Ascending aorta (tissue), 2 donors: ENCODE measurements at regions not wholly inside any gene's neighbourhood (a gene's known extent, or its start where the extent isn't known, plus 50 kb on each side); places are given as distances from the start of the nearest gene placed in this dataset.
"Not testable (repeated sequence)": the region's sequence is repeated elsewhere in the genome, so short reads cannot be mapped to it uniquely, and the experiment has no call there.

Experiments
- DNase-seq, 2 donors: peaks; one replicate each; pipeline ENCODE4 v3.0.0-alpha.2; 2019; ENCODE audit warnings: low spot score in 2 of 2
- H3K27ac ChIP-seq, 2 donors: fragments of 200-600 bp; sonication (generic); one replicate each; pipeline ENCODE4 v1.5.1; 2016 to 2017; ENCODE audit warnings: mild to moderate bottlenecking in 1 of 2
- H3K27me3 ChIP-seq: fragments of 200-600 bp; sonication (generic); one replicate; pipeline ENCODE4 v1.5.1; 2017
- H3K36me3 ChIP-seq, 2 donors: fragments of 200-600 bp; sonication (generic); one replicate each; pipeline ENCODE4 v1.5.1; 2016
- H3K4me1 ChIP-seq, 2 donors: fragments of 200-600 bp; sonication (generic); one replicate each; pipeline ENCODE4 v1.5.1; 2016 to 2017; ENCODE audit warnings: mild to moderate bottlenecking in 1 of 2
- H3K4me3 ChIP-seq, 2 donors: fragments of 200-600 bp; sonication (generic); one replicate each; pipeline ENCODE4 v1.5.1; 2016 to 2017; ENCODE audit warnings: mild to moderate bottlenecking in 1 of 2
- H3K9me3 ChIP-seq, 2 donors: fragments of 200-600 bp; sonication (generic); one replicate each; pipeline ENCODE4 v1.5.1; 2016
- intact Hi-C: fragments of 100-400 bp; cut with DNase I; formaldehyde crosslinking; loops from one replicate; pipeline ENCODE4 v1.15.1; 2023
- TF ChIP-seq, protein P1 (sequence below), 3 experiments: fragments of 200-600 bp in 2 of 3; fragments of 450-650 bp in 1 of 3; sonication (generic) in 2 of 3; IDR thresholded peaks; one replicate each; pipeline ENCODE4 v1.5.1; 2016 to 2019; ENCODE audit warnings: antibody characterized with exemption in 3 of 3, mild to moderate bottlenecking in 1 of 3, moderate library complexity in 1 of 3

DNA sequence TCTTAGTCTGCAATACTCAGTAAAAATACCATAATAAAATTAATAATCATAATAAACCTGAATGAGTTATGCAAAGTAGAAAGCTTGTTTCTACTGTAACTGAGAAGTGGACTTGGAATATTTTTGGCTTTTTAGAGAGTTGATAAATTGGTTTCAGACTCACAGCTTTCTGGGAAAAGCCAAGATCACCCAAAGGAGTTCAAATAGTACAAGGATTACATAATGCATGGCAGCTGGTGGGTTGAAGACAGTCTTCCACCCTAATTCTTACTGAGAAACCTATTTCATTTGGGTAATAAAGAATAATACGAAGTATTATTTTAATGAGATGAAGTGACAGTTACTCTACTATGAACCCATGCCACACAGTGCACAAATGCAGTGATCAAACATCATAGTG is 139.4 kb upstream of the KLF12 start:
- H3K4me3 ChIP-seq, result no peak overlapping the region
- H3K27me3 ChIP-seq, result no peaks in the 10 kb centered on the region
- H3K27ac ChIP-seq, result no peak overlapping the region
- intact Hi-C loops, result no loop called here
- H3K4me1 ChIP-seq, result peaks cover 0 to 3% of the 10 kb centered on the region in 2 donors
- H3K36me3 ChIP-seq, result no peaks in the 10 kb centered on the region
- peaks cover 0 to 7% of the 10 kb centered on the region in 2 donors for H3K9me3 ChIP-seq
- DNase-seq, result no peak
- TF ChIP-seq, protein P1, sequence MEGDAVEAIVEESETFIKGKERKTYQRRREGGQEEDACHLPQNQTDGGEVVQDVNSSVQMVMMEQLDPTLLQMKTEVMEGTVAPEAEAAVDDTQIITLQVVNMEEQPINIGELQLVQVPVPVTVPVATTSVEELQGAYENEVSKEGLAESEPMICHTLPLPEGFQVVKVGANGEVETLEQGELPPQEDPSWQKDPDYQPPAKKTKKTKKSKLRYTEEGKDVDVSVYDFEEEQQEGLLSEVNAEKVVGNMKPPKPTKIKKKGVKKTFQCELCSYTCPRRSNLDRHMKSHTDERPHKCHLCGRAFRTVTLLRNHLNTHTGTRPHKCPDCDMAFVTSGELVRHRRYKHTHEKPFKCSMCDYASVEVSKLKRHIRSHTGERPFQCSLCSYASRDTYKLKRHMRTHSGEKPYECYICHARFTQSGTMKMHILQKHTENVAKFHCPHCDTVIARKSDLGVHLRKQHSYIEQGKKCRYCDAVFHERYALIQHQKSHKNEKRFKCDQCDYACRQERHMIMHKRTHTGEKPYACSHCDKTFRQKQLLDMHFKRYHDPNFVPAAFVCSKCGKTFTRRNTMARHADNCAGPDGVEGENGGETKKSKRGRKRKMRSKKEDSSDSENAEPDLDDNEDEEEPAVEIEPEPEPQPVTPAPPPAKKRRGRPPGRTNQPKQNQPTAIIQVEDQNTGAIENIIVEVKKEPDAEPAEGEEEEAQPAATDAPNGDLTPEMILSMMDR (IDR thresholded peaks at IDR 0.05), result no peak

GRCh38 chr13:74272826-74273225 is 138.6 kb upstream of the KLF12 start:
- Histone ChIP-seq H3K9me3 (peaks cover 0 to 7% of the 10 kb centered on the region in 2 donors), H3K36me3 (no peaks in the 10 kb centered on the region), H3K4me1 (peaks cover 0 to 3% of the 10 kb centered on the region in 2 donors), H3K4me3 (no peak overlapping the region), H3K27ac (no peak overlapping the region), H3K27me3 (no peaks in the 10 kb centered on the region)
- DNase-seq, result no peak
- TF ChIP-seq, protein P1 (IDR thresholded peaks at IDR 0.05), result no peak
- intact Hi-C loops, result no loop called here

GRCh38 chr13:74270018-74270417 is 135.8 kb upstream of the KLF12 start:
- Histone ChIP-seq H3K27ac (no peak overlapping the region), H3K4me3 (no peak overlapping the region), H3K27me3 (no peaks in the 10 kb centered on the region), H3K36me3 (no peaks in the 10 kb centered on the region), H3K4me1 (peaks cover 0 to 3% of the 10 kb centered on the region in 2 donors), H3K9me3 (peaks cover 0 to 11% of the 10 kb centered on the region in 2 donors)
- TF ChIP-seq, protein P1 (IDR thresholded peaks at IDR 0.05), result no peak
- intact Hi-C loops, result no loop called here
- no peak for DNase-seq

- H3K4me1 ChIP-seq, result no peaks in the 10 kb centered on the region
- H3K27me3 ChIP-seq, result no peaks in the 10 kb centered on the region
- TF ChIP-seq, protein P1 (IDR thresholded peaks at IDR 0.05), result no peak
- no peak for DNase-seq
- H3K4me3 ChIP-seq, result no peak overlapping the region
- no peaks in the 10 kb centered on the region for H3K36me3 ChIP-seq
- no peak overlapping the region for H3K27ac ChIP-seq
- intact Hi-C loops, result no loop called here
- H3K9me3 ChIP-seq, result peaks cover 0 to 21% of the 10 kb centered on the region in 2 donors
These were observed 132.7 kb upstream of the KLF12 start for GRCh38 chr13:74266861-74267260.

DNA sequence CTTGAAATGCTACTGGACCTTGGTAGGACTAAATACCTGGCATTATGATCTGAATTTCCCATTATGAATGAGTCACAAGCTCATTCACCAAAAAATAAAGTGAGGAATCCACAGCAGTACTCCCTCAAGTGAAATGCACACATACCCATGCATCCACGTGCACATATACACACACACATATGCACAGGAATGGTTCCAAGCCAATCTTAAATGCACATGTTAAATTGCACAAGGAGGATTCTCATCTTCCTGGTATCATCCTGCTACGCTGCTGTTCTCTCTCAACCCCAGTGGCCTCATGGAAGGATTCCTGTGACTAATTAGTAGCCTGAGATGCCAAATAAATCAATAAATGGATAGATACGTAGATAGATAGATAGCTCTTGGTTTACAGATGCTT is 132.1 kb upstream of the KLF12 start:
- Histone ChIP-seq H3K27me3 (no peaks in the 10 kb centered on the region), H3K27ac (no peak overlapping the region), H3K9me3 (peaks cover 0 to 17% of the 10 kb centered on the region in 2 donors), H3K4me3 (no peak overlapping the region), H3K36me3 (no peaks in the 10 kb centered on the region), H3K4me1 (no peaks in the 10 kb centered on the region)
- no peak for DNase-seq
- intact Hi-C loops, result no loop called here
- TF ChIP-seq, protein P1 (IDR thresholded peaks at IDR 0.05), result no peak

DNA sequence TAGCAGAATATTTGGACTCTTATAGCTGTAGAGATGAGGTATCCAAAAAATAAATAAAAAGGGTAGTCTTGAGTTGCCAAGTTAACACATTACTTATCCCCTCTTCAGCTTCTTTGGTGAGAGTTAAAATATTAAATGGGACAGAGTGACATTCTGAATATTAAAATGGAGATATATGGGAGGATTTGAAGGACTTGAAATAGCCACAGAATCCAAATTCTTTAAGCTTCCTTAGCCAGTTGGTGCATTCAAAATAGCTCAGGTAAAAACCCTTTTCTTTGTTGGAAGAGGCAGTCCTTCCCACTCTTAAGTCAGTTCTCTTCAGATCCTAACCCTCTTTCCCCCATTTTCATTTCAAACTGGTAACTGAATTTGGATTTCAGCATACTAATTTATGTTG is 130.1 kb upstream of the KLF12 start:
- H3K9me3 ChIP-seq, result peaks cover 0 to 17% of the 10 kb centered on the region in 2 donors
- H3K27ac ChIP-seq, result no peak overlapping the region
- no peak for DNase-seq
- TF ChIP-seq, protein P1 (IDR thresholded peaks at IDR 0.05), result no peak
- no peaks in the 10 kb centered on the region for H3K27me3 ChIP-seq
- intact Hi-C loops, result no loop called here
- H3K36me3 ChIP-seq, result no peaks in the 10 kb centered on the region
- H3K4me1 ChIP-seq, result no peaks in the 10 kb centered on the region
- no peak overlapping the region for H3K4me3 ChIP-seq

- H3K36me3 ChIP-seq, intact Hi-C loops, DNase-seq, H3K4me1 ChIP-seq, H3K4me3 ChIP-seq, H3K27ac ChIP-seq, H3K27me3 ChIP-seq: not testable (repeated sequence)
- peaks cover 0 to 17% of the 10 kb centered on the region in 2 donors for H3K9me3 ChIP-seq
These were observed 126.2 kb upstream of the KLF12 start for GRCh38 chr13:74260420-74260819.
